ENCODE measurements at regions not wholly inside any gene's neighbourhood (a gene's known extent, or its start where the extent isn't known, plus 50 kb on each side); places are given as distances from the start of the nearest gene placed in this dataset.

DNA sequence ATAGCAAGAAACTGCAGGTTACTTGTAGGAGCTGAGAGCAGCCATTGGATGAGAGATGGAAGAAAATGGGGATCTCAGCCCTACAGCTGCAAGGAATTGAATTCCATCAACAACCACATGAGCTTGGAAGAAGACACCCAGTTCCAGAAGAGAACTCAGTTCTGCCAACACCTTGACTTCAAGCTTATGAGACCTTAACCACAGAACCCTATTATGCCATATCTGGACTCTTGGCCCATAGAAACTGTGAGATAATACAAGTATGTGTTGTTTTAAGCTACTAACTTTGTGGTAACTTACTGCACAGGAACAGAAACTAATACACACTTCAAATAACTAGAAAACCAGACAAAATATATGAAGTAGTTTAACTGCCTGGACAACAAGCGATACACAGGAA is 212.4 kb upstream of the CACNA2D1 start:
- Histone ChIP-seq H2AK5ac (ENCODE audit: low read depth, low read length) (no peak overlapping the region), H2AFZ (replicated peaks; ENCODE audit: low read length, poor library complexity) (no peak overlapping the region), H3K27me3 (ENCODE audit: control insufficient read depth, insufficient read depth, low read length) (peaks cover 2% of the 10 kb centered on the region), H4K8ac (ENCODE audit: low read depth in 2 of 2, low read length in 2 of 2) (no peak overlapping the region), H3K4me1 (ENCODE audit: control insufficient read depth, insufficient read depth, low read length) (no peaks in the 10 kb centered on the region), H4K91ac (ENCODE audit: insufficient read depth, low read depth, low read length) (no peak overlapping the region), H4K5ac (ENCODE audit: low read depth, low read length) (no peak overlapping the region), H3K9me1 (ENCODE audit: insufficient read depth, low read length) (no peaks in the 10 kb centered on the region), H3K4me2 (ENCODE audit: low read depth, low read length) (no peak overlapping the region), H3K4ac (ENCODE audit: low read depth, low read length) (no peak overlapping the region), H3K23ac (ENCODE audit: low read depth, low read length) (no peak overlapping the region), H3K27ac (ENCODE audit: insufficient read depth, low read length) (no peak overlapping the region), H2BK15ac (ENCODE audit: low read depth, low read length) (no peak overlapping the region), H2BK120ac (ENCODE audit: low read depth, low read length) (no peak overlapping the region), H3K18ac (ENCODE audit: low read depth, low read length) (no peak overlapping the region), H2BK20ac (ENCODE audit: low read depth, low read length) (no peak overlapping the region), H4K20me1 (ENCODE audit: insufficient read depth, low read length) (no peaks in the 10 kb centered on the region), H3K9me3 (ENCODE audit: control insufficient read depth, insufficient read depth, low read length) (no peaks in the 10 kb centered on the region), H2BK5ac (ENCODE audit: low read depth, low read length, poor library complexity, severe bottlenecking) (no peak overlapping the region), H3K79me1 (ENCODE audit: low read depth in 1 of 2, low read length in 2 of 2) (no peaks in the 10 kb centered on the region), H3K14ac (replicated peaks; ENCODE audit: low read depth, low read length) (no peak overlapping the region), H3K9ac (ENCODE audit: low read depth, low read length) (no peak overlapping the region), H2AK9ac (replicated peaks; ENCODE audit: low read depth, low read length, poor library complexity) (no peak overlapping the region), H3K4me3 (ENCODE audit: insufficient read depth, low read depth, low read length) (no peak overlapping the region), H3K36me3 (ENCODE audit: control insufficient read depth, insufficient read depth, low read length) (no peaks in the 10 kb centered on the region), H3K56ac (ENCODE audit: extremely low read depth, insufficient read depth, low read length) (no peak overlapping the region)
- no peak for ATAC-seq (ENCODE audit: low read depth)
- intact Hi-C loops (cut with micrococcal nuclease) (no loop called here), dilution Hi-C loops (cut with HindIII; ENCODE audit: low sequenced_read_pairs, unreplicated experiment) (no loop called here), in situ Hi-C loops (cut with MboI; ENCODE audit: low sequenced_read_pairs) (no loop called here)
- ChIA-PET CTCF (interaction anchor here (0.6 kb wide), 1 partner anchor 71 kb away, joined by 4 read pairs; no protein-coding TSS in a partner anchor), POLR2A (ENCODE audit: unreplicated experiment) (no interaction called here)
- no peak for DNase-seq
- TF ChIP-seq, protein P1, sequence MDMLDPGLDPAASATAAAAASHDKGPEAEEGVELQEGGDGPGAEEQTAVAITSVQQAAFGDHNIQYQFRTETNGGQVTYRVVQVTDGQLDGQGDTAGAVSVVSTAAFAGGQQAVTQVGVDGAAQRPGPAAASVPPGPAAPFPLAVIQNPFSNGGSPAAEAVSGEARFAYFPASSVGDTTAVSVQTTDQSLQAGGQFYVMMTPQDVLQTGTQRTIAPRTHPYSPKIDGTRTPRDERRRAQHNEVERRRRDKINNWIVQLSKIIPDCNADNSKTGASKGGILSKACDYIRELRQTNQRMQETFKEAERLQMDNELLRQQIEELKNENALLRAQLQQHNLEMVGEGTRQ (IDR thresholded peaks at IDR 0.05; ENCODE audit: low read depth, low read length): no peak
- TF ChIP-seq CHD1 (IDR thresholded peaks at IDR 0.05; ENCODE audit: low read depth, low read length) (no peak), RCOR1 (IDR thresholded peaks at IDR 0.05; ENCODE audit: insufficient replicate concordance, low read length) (no peak), CEBPB (IDR thresholded peaks at IDR 0.05; ENCODE audit: low read depth, low read length) (no peak), BHLHE40 (IDR thresholded peaks at IDR 0.05; ENCODE audit: low read depth, low read length) (no peak), SMC3 (IDR thresholded peaks at IDR 0.05; ENCODE audit: low read depth, low read length) (no peak), RAD21 (IDR thresholded peaks at IDR 0.05; ENCODE audit: low read length) (no peak), NFE2L2 (IDR thresholded peaks at IDR 0.05; ENCODE audit: low read depth, low read length) (no peak), FOS (IDR thresholded peaks at IDR 0.05; ENCODE audit: low read depth, low read length) (no peak), MAZ (IDR thresholded peaks at IDR 0.05; ENCODE audit: borderline replicate concordance, low read depth, low read length) (no peak), MAFK (IDR thresholded peaks at IDR 0.05; ENCODE audit: low read depth, low read length) (no peak), RFX5 (IDR thresholded peaks at IDR 0.05; ENCODE audit: low read depth, low read length) (no peak), POLR2A (IDR thresholded peaks at IDR 0.05; ENCODE audit: low read depth, low read length) (no peak), MXI1 (IDR thresholded peaks at IDR 0.05; ENCODE audit: borderline replicate concordance, low read depth, low read length) (no peak)
- TF ChIP-seq, protein P2, sequence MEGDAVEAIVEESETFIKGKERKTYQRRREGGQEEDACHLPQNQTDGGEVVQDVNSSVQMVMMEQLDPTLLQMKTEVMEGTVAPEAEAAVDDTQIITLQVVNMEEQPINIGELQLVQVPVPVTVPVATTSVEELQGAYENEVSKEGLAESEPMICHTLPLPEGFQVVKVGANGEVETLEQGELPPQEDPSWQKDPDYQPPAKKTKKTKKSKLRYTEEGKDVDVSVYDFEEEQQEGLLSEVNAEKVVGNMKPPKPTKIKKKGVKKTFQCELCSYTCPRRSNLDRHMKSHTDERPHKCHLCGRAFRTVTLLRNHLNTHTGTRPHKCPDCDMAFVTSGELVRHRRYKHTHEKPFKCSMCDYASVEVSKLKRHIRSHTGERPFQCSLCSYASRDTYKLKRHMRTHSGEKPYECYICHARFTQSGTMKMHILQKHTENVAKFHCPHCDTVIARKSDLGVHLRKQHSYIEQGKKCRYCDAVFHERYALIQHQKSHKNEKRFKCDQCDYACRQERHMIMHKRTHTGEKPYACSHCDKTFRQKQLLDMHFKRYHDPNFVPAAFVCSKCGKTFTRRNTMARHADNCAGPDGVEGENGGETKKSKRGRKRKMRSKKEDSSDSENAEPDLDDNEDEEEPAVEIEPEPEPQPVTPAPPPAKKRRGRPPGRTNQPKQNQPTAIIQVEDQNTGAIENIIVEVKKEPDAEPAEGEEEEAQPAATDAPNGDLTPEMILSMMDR (conservative IDR thresholded peaks at IDR 0.05; ENCODE audit: low read depth, low read length): no peak
- TF ChIP-seq, protein P3, sequence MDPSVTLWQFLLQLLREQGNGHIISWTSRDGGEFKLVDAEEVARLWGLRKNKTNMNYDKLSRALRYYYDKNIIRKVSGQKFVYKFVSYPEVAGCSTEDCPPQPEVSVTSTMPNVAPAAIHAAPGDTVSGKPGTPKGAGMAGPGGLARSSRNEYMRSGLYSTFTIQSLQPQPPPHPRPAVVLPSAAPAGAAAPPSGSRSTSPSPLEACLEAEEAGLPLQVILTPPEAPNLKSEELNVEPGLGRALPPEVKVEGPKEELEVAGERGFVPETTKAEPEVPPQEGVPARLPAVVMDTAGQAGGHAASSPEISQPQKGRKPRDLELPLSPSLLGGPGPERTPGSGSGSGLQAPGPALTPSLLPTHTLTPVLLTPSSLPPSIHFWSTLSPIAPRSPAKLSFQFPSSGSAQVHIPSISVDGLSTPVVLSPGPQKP (IDR thresholded peaks at IDR 0.05; ENCODE audit: borderline replicate concordance, low read depth, low read length): no peak
- WGBS, 2 experiments (ENCODE audit: extremely low coverage in 2 of 2, insufficient read length in 1 of 2): no CpG with 5 or more reads among the region's 1 CpG
- no TSS peak for BruUV-seq (replicated peaks)
